PC-9 (cell line): ENCODE measurements at regions not wholly inside any gene's neighbourhood (a gene's known extent, or its start where the extent isn't known, plus 50 kb on each side); places are given as distances from the start of the nearest gene placed in this dataset.

ENCODE experiments used
- EZH2 ChIP-seq: fragments of 200-600 bp; sonication (generic); IDR thresholded peaks from 2 replicates; pipeline ENCODE4 v1.8.0; 2017; ENCODE audit warnings: antibody characterized with exemption, low read depth
- TF ChIP-seq, protein P1 (sequence below): fragments of 200-600 bp; sonication (generic); conservative IDR thresholded peaks from 2 replicates; pipeline ENCODE4 v1.6.1; 2017; ENCODE audit warnings: mixed run types, antibody characterized with exemption, mild to moderate bottlenecking, moderate library complexity

DNA sequence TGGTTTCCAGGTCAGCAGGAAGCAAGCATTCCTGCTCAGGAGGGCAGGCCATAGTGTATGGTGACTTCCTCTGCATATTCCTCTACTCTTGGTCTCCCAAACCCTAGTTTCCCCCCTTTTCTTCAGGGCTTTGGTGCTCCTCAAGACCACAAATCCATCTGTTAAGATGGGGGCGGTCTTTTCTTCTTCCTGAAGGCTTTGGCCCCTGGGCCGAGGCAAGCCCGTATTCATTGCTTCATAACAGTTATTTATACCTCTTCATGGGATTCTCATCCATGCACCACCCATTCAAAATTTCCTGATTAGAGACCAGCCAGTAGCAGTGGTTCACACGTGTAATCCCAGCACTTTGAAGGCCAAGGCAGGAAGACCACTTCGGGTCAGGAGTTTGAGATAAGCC lies 62.1 kb upstream of the IL12A start:
- TF ChIP-seq, protein P1, sequence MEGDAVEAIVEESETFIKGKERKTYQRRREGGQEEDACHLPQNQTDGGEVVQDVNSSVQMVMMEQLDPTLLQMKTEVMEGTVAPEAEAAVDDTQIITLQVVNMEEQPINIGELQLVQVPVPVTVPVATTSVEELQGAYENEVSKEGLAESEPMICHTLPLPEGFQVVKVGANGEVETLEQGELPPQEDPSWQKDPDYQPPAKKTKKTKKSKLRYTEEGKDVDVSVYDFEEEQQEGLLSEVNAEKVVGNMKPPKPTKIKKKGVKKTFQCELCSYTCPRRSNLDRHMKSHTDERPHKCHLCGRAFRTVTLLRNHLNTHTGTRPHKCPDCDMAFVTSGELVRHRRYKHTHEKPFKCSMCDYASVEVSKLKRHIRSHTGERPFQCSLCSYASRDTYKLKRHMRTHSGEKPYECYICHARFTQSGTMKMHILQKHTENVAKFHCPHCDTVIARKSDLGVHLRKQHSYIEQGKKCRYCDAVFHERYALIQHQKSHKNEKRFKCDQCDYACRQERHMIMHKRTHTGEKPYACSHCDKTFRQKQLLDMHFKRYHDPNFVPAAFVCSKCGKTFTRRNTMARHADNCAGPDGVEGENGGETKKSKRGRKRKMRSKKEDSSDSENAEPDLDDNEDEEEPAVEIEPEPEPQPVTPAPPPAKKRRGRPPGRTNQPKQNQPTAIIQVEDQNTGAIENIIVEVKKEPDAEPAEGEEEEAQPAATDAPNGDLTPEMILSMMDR: no peak
- no peak for TF ChIP-seq EZH2
